MCF 10A (cell line): ENCODE measurements at regions not wholly inside any gene's neighbourhood (a gene's known extent, or its start where the extent isn't known, plus 50 kb on each side); places are given as distances from the start of the nearest gene placed in this dataset.
A peak's percentile ranks its signal among the peaks of the same experiment; 100 is the strongest.

ENCODE experiments used
- BruUV-seq: library from RNA; stranded (reverse); fragments of 400-500 nt; replicated peaks from 2 replicates; lab custom pipeline; 2021; lab: Mats Ljungman, UMichigan
- CTCF ChIA-PET: fragments of 300-600 bp; sonication (Branson Sonifier 250); formaldehyde crosslinking; extraction: SDS; loops from one replicate; lab custom pipeline; 2021; ENCODE audit warnings: antibody characterized with exemption, inconsistent platforms; lab: Yijun Ruan, JAX
- POLR2A ChIA-PET: fragments of 300-600, 350-650 bp; sonication (Branson Sonifier 250); formaldehyde crosslinking; extraction: SDS; loops from one replicate; lab custom pipeline; 2020; ENCODE audit warnings: antibody characterized with exemption, inconsistent platforms; lab: Yijun Ruan, JAX
- DNase-seq: peaks from one replicate; pipeline ENCODE4 v3.0.0-alpha.2; 2018; ENCODE audit not compliant: unreplicated experiment
- H3K27ac Mint-ChIP-seq: one replicate; pipeline ENCODE4 v1.8.0; 2022; ENCODE audit warnings: mild to moderate bottlenecking, low read depth, mixed read lengths; ENCODE audit not compliant: unreplicated experiment
- H3K27me3 Mint-ChIP-seq: one replicate; pipeline ENCODE4 v1.8.0; 2022; ENCODE audit warnings: mixed read lengths; ENCODE audit not compliant: insufficient read depth, unreplicated experiment
- H3K36me3 Mint-ChIP-seq: one replicate; pipeline ENCODE4 v1.8.0; 2022; ENCODE audit warnings: mild to moderate bottlenecking, moderate library complexity, mixed read lengths; ENCODE audit not compliant: insufficient read depth, unreplicated experiment
- H3K4me1 Mint-ChIP-seq: one replicate; pipeline ENCODE4 v1.8.0; 2022; ENCODE audit warnings: mixed read lengths; ENCODE audit not compliant: insufficient read depth, unreplicated experiment
- H3K4me3 Mint-ChIP-seq: one replicate; pipeline ENCODE4 v1.8.0; 2022; ENCODE audit warnings: mild to moderate bottlenecking, moderate library complexity, mixed read lengths; ENCODE audit not compliant: unreplicated experiment
- H3K9me3 Mint-ChIP-seq: one replicate; pipeline ENCODE4 v1.8.0; 2022; ENCODE audit warnings: mixed read lengths; ENCODE audit not compliant: unreplicated experiment
- CTCF ChIP-seq: fragments of 200-600 bp; IDR thresholded peaks from one replicate; pipeline ENCODE4 v1.8.0; 2022; ENCODE audit warnings: antibody characterized with exemption, mild to moderate bottlenecking; ENCODE audit not compliant: unreplicated experiment
- intact Hi-C: fragments of 100-400 bp; cut with micrococcal nuclease; formaldehyde crosslinking; loops from 2 replicates; pipeline ENCODE4 v1.14.1; 2022

GRCh38 chr7:159246702-159247480, 102.2 kb upstream of the VIPR2 start:
- H3K4me3 Mint-ChIP-seq = no peak overlapping the region
- intact Hi-C loops = no loop called here
- CTCF ChIA-PET = no interaction called here

GRCh38 chr7:159240962-159241361, 96.3 kb upstream of the VIPR2 start:
- TF ChIP-seq CTCF = peak; percentile 11
- ChIA-PET CTCF (no interaction called here), POLR2A (no interaction called here)
- intact Hi-C loops = no loop called here
- Mint-ChIP-seq H3K36me3 (no peaks in the 10 kb centered on the region), H3K27me3 (peaks cover 79% of the 10 kb centered on the region), H3K27ac (no peak overlapping the region), H3K4me3 (no peak overlapping the region), H3K9me3 (no peaks in the 10 kb centered on the region), H3K4me1 (peaks cover 2% of the 10 kb centered on the region)
- no TSS peak for BruUV-seq
- DNase-seq = peak; percentile 11

More at GRCh38 chr7:159246702-159247480, 102.2 kb upstream of the VIPR2 start:
- BruUV-seq = no TSS peak
- DNase-seq = no peak
- no peaks in the 10 kb centered on the region for H3K4me1 Mint-ChIP-seq
- H3K36me3 Mint-ChIP-seq = no peaks in the 10 kb centered on the region
- POLR2A ChIA-PET = interaction anchor here (0.8 kb wide), 1 partner anchor 29 kb away, joined by 3 read pairs; no protein-coding TSS in a partner anchor
- H3K9me3 Mint-ChIP-seq = no peaks in the 10 kb centered on the region
- TF ChIP-seq CTCF = no peak
- H3K27ac Mint-ChIP-seq = no peak overlapping the region
- peaks cover 80% of the 10 kb centered on the region for H3K27me3 Mint-ChIP-seq

- no peak for DNase-seq
- Mint-ChIP-seq H3K9me3 (no peaks in the 10 kb centered on the region), H3K4me1 (peaks cover 5% of the 10 kb centered on the region), H3K4me3 (no peak overlapping the region), H3K36me3 (no peaks in the 10 kb centered on the region), H3K27me3 (peaks cover 65% of the 10 kb centered on the region), H3K27ac (no peak overlapping the region)
- POLR2A ChIA-PET = no interaction called here
- BruUV-seq = no TSS peak
- intact Hi-C loops = no loop called here
- TF ChIP-seq CTCF = no peak
- CTCF ChIA-PET = no interaction called here
Observed at GRCh38 chr7:159239028-159239427, 94.4 kb upstream of the VIPR2 start.

- Mint-ChIP-seq H3K9me3 (no peaks in the 10 kb centered on the region), H3K4me1 (peaks cover 5% of the 10 kb centered on the region), H3K36me3 (no peaks in the 10 kb centered on the region), H3K27me3 (peaks cover 60% of the 10 kb centered on the region), H3K27ac (no peak overlapping the region), H3K4me3 (no peak overlapping the region)
- TF ChIP-seq CTCF = no peak
- BruUV-seq = no TSS peak
- ChIA-PET CTCF (no interaction called here), POLR2A (no interaction called here)
- no peak for DNase-seq
- intact Hi-C loops = no loop called here
Observed at GRCh38 chr7:159238541-159238940, 93.9 kb upstream of the VIPR2 start.
